HEK293 (cell line): ENCODE measurements at regions not wholly inside any gene's neighbourhood (a gene's known extent, or its start where the extent isn't known, plus 50 kb on each side); places are given as distances from the start of the nearest gene placed in this dataset.

Experiments
- CTCF ChIA-PET: fragments of 350-600 bp; formaldehyde crosslinking; extraction: SDS; loops from one replicate; lab custom pipeline; 2021; ENCODE audit warnings: antibody characterized with exemption; lab: Yijun Ruan, JAX
- POLR2A ChIA-PET: fragments of 300-600 bp; formaldehyde crosslinking; extraction: SDS; loops from one replicate; lab custom pipeline; 2020; ENCODE audit warnings: antibody characterized with exemption, inconsistent platforms; lab: Yijun Ruan, JAX
- H3K27ac ChIP-seq: fragments of 200-500 bp; sonication (Bioruptor generic); 2 replicates; pipeline ENCODE4 v1.5.1; 2014; ENCODE audit warnings: low read depth, low read length, control low read depth, inconsistent platforms; ENCODE audit errors: extremely low read depth
- H3K36me3 ChIP-seq, 2 experiments: fragments of 200-500 bp in 1 of 2; sonication (Bioruptor generic) in 1 of 2; 1 replicate in 1 of 2; 2 replicates in 1 of 2; pipeline ENCODE4 v1.5.1; 2014 to 2017; ENCODE audit warnings: inconsistent platforms in 2 of 2, low read length in 2 of 2; ENCODE audit not compliant: control insufficient read depth in 2 of 2, insufficient read depth in 1 of 2
- H3K4me1 ChIP-seq: fragments of 200-500 bp; sonication (Bioruptor generic); 2 replicates; pipeline ENCODE4 v1.5.1; 2014; ENCODE audit warnings: mild to moderate bottlenecking, low read length, inconsistent platforms; ENCODE audit not compliant: control insufficient read depth, insufficient read depth
- H3K4me3 ChIP-seq: 2 replicates; pipeline ENCODE4 v1.5.1; 2011; ENCODE audit warnings: low read depth, mild to moderate bottlenecking, control low read depth, low read length, moderate library complexity
- H3K9me3 ChIP-seq: fragments of 200-500 bp; sonication (Bioruptor generic); 2 replicates; pipeline ENCODE4 v1.5.1; 2014; ENCODE audit warnings: low read depth, low read length, inconsistent platforms; ENCODE audit not compliant: control insufficient read depth, insufficient read depth
- AEBP2 ChIP-seq: fragments of 450-650 bp; formaldehyde crosslinking; IDR thresholded peaks from 2 replicates; pipeline ENCODE4 v1.5.1; 2016; ENCODE audit warnings: missing biosample characterization, missing genetic modification characterization, borderline replicate concordance
- BCL11A ChIP-seq: fragments of 450-650 bp; formaldehyde crosslinking; IDR thresholded peaks from 2 replicates; pipeline ENCODE4 v1.5.1; 2016; ENCODE audit warnings: low read depth, missing biosample characterization, missing genetic modification characterization
- KLF8 ChIP-seq: fragments of 450-650 bp; formaldehyde crosslinking; IDR thresholded peaks from 2 replicates; pipeline ENCODE4 v1.5.1; 2016; ENCODE audit warnings: missing biosample characterization, missing genetic modification characterization
- RBAK ChIP-seq: fragments of 450-650 bp; formaldehyde crosslinking; IDR thresholded peaks from 2 replicates; pipeline ENCODE4 v1.5.1; 2016; ENCODE audit warnings: missing biosample characterization, missing genetic modification characterization
- SALL2 ChIP-seq: fragments of 450-650 bp; formaldehyde crosslinking; IDR thresholded peaks from 2 replicates; pipeline ENCODE4 v1.5.0; 2017; ENCODE audit warnings: missing biosample characterization, mild to moderate bottlenecking, missing genetic modification characterization, borderline replicate concordance
- YY1 ChIP-seq: fragments of 450-650 bp; formaldehyde crosslinking; IDR thresholded peaks from 2 replicates; pipeline ENCODE4 v1.5.1; 2018; ENCODE audit warnings: missing biosample characterization, missing genetic modification characterization
- YY2 ChIP-seq: fragments of 450-650 bp; formaldehyde crosslinking; IDR thresholded peaks from 2 replicates; pipeline ENCODE4 v1.5.1; 2016; ENCODE audit warnings: missing biosample characterization, missing genetic modification characterization
- ZBTB20 ChIP-seq: fragments of 450-650 bp; formaldehyde crosslinking; IDR thresholded peaks from 2 replicates; pipeline ENCODE4 v1.5.1; 2016; ENCODE audit warnings: missing biosample characterization, missing genetic modification characterization
- ZBTB48 ChIP-seq: fragments of 450-650 bp; formaldehyde crosslinking; IDR thresholded peaks from 2 replicates; pipeline ENCODE4 v1.5.1; 2016; ENCODE audit warnings: missing biosample characterization, missing genetic modification characterization
- ZIC2 ChIP-seq: fragments of 450-650 bp; formaldehyde crosslinking; IDR thresholded peaks from 2 replicates; pipeline ENCODE4 v1.5.1; 2016; ENCODE audit warnings: missing biosample characterization, missing genetic modification characterization
- ZNF157 ChIP-seq: fragments of 450-650 bp; formaldehyde crosslinking; IDR thresholded peaks from 2 replicates; pipeline ENCODE4 v1.5.1; 2016; ENCODE audit warnings: missing biosample characterization, missing genetic modification characterization
- ZNF18 ChIP-seq: fragments of 450-650 bp; formaldehyde crosslinking; IDR thresholded peaks from 2 replicates; pipeline ENCODE4 v1.5.1; 2016; ENCODE audit warnings: missing biosample characterization, missing genetic modification characterization
- ZNF2 ChIP-seq: fragments of 450-650 bp; formaldehyde crosslinking; IDR thresholded peaks from 2 replicates; pipeline ENCODE4 v1.5.1; 2016; ENCODE audit warnings: missing biosample characterization, missing genetic modification characterization
- ZNF280C ChIP-seq: fragments of 450-650 bp; formaldehyde crosslinking; IDR thresholded peaks from 2 replicates; pipeline ENCODE4 v1.5.1; 2016; ENCODE audit warnings: missing biosample characterization, missing genetic modification characterization
- ZNF280D ChIP-seq: fragments of 450-650 bp; formaldehyde crosslinking; IDR thresholded peaks from 2 replicates; pipeline ENCODE4 v1.5.1; 2016; ENCODE audit warnings: missing biosample characterization, missing genetic modification characterization
- ZNF449 ChIP-seq: fragments of 450-650 bp; formaldehyde crosslinking; IDR thresholded peaks from 2 replicates; pipeline ENCODE4 v1.5.1; 2017; ENCODE audit warnings: missing biosample characterization, mild to moderate bottlenecking, missing genetic modification characterization, moderate library complexity
- ZNF48 ChIP-seq: fragments of 450-650 bp; formaldehyde crosslinking; IDR thresholded peaks from 2 replicates; pipeline ENCODE4 v1.5.1; 2016; ENCODE audit warnings: missing biosample characterization, missing genetic modification characterization
- ZNF549 ChIP-seq: fragments of 450-650 bp; IDR thresholded peaks from 2 replicates; pipeline ENCODE4 v1.5.1; 2018; ENCODE audit warnings: missing biosample characterization, missing genetic modification characterization, mild to moderate bottlenecking, inconsistent platforms, moderate library complexity
- ZNF571 ChIP-seq: fragments of 450-650 bp; formaldehyde crosslinking; IDR thresholded peaks from 2 replicates; pipeline ENCODE4 v1.5.0; 2017; ENCODE audit warnings: missing biosample characterization, missing genetic modification characterization
- ZNF658 ChIP-seq: fragments of 450-650 bp; formaldehyde crosslinking; IDR thresholded peaks from 2 replicates; pipeline ENCODE4; 2016; ENCODE audit warnings: missing biosample characterization, missing genetic modification characterization
- ZNF792 ChIP-seq: fragments of 450-650 bp; formaldehyde crosslinking; IDR thresholded peaks from 2 replicates; pipeline ENCODE4 v1.5.1; 2016; ENCODE audit warnings: missing biosample characterization, missing genetic modification characterization
- ZNF843 ChIP-seq: fragments of 450-650 bp; formaldehyde crosslinking; IDR thresholded peaks from 2 replicates; pipeline ENCODE4 v1.5.1; 2016; ENCODE audit warnings: missing biosample characterization, missing genetic modification characterization
- ZSCAN30 ChIP-seq: fragments of 450-650 bp; IDR thresholded peaks from 2 replicates; pipeline ENCODE4 v1.5.1; 2018; ENCODE audit warnings: missing biosample characterization, mild to moderate bottlenecking, missing genetic modification characterization, moderate library complexity

GRCh38 chr16:65497571-65497970 lies 375.7 kb upstream of the CDH11 start (continued):
- no peak for TF ChIP-seq ZNF549 (tag by site-specific recombination)
- no peak for TF ChIP-seq ZNF449
- TF ChIP-seq ZBTB48 (tag by site-specific recombination) = no peak
- no peak for TF ChIP-seq AEBP2 (tag by site-specific recombination)
- no peak for TF ChIP-seq ZIC2
- no peak for TF ChIP-seq ZBTB20 (tag by site-specific recombination)
- no peak for TF ChIP-seq KLF8 (tag by site-specific recombination)
- no peak for TF ChIP-seq YY2 (tag by site-specific recombination)
- TF ChIP-seq ZNF18 (tag by site-specific recombination) = no peak

GRCh38 chr16:65495106-65495505 lies 373.2 kb upstream of the CDH11 start:
- Histone ChIP-seq H3K4me1 (no peaks in the 10 kb centered on the region), H3K27ac (no peak overlapping the region), H3K4me3 (no peak overlapping the region), H3K36me3 (no peaks in the 10 kb centered on the region), H3K9me3 (no peaks in the 10 kb centered on the region)
- TF ChIP-seq ZNF792 (tag by site-specific recombination) (no peak), ZSCAN30 (no peak), ZNF843 (tag by site-specific recombination) (no peak), ZNF157 (no peak), ZNF571 (tag by site-specific recombination) (no peak), YY1 (tag by site-specific recombination) (no peak), SALL2 (tag by site-specific recombination) (no peak), BCL11A (tag by site-specific recombination) (no peak), RBAK (tag by site-specific recombination) (no peak)
- CTCF ChIA-PET = no interaction called here
- POLR2A ChIA-PET = no interaction called here

GRCh38 chr16:65494609-65495008 lies 372.7 kb upstream of the CDH11 start:
- ChIA-PET POLR2A (no interaction called here), CTCF (no interaction called here)
- H3K4me1 ChIP-seq = no peaks in the 10 kb centered on the region
- H3K36me3 ChIP-seq = no peaks in the 10 kb centered on the region
- TF ChIP-seq ZNF280C (tag by site-specific recombination) = no peak
- TF ChIP-seq ZNF658 = no peak
- no peak for TF ChIP-seq ZNF48 (tag by site-specific recombination)
- TF ChIP-seq ZNF280D (tag by site-specific recombination) = no peak
- TF ChIP-seq ZNF2 (tag by site-specific recombination) = no peak
- TF ChIP-seq, all 188 proteins: peak for 0
- Histone ChIP-seq H3K27ac (no peak overlapping the region), H3K9me3 (no peaks in the 10 kb centered on the region), H3K4me3 (no peak overlapping the region)
